GM19328 (cell line): ENCODE measurements at regions not wholly inside any gene's neighbourhood (a gene's known extent, or its start where the extent isn't known, plus 50 kb on each side); places are given as distances from the start of the nearest gene placed in this dataset.
"Not testable (repeated sequence)": the region's sequence is repeated elsewhere in the genome, so short reads cannot be mapped to it uniquely, and the experiment has no call there.

Experiments
- ATAC-seq: cut with Tn5 transposase; IDR thresholded peaks from one replicate; pipeline ENCODE4 v1.9.1; 2021; ENCODE audit warnings: mild to moderate bottlenecking, moderate library complexity; ENCODE audit not compliant: unreplicated experiment

- ATAC-seq, result no peak
These were observed 313.9 kb upstream of the GRID2 start for GRCh38 chr4:91989914-91990313.

- ATAC-seq, result peak; percentile 62
These were observed 313.0 kb upstream of the GRID2 start for GRCh38 chr4:91990726-91991125.

GRCh38 chr4:91997045-91997444, 306.7 kb upstream of the GRID2 start:
- ATAC-seq, result no peak

GRCh38 chr4:92012899-92013867, 290.6 kb upstream of the GRID2 start:
- ATAC-seq, result no peak

- no peak for ATAC-seq
These were observed 289.7 kb upstream of the GRID2 start for GRCh38 chr4:92014067-92014466.

GRCh38 chr4:92021203-92021602, 282.6 kb upstream of the GRID2 start:
- ATAC-seq, result no peak

GRCh38 chr4:92021788-92022187, 282.0 kb upstream of the GRID2 start:
- ATAC-seq, result no peak

- not testable (repeated sequence) for ATAC-seq
These were observed 274.9 kb upstream of the GRID2 start for GRCh38 chr4:92028830-92029229.

- ATAC-seq, result no peak
These were observed 271.9 kb upstream of the GRID2 start for GRCh38 chr4:92031825-92032224.

- ATAC-seq, result no peak
These were observed 268.1 kb upstream of the GRID2 start for GRCh38 chr4:92035666-92036065.

- ATAC-seq, result no peak
These were observed 258.0 kb upstream of the GRID2 start for GRCh38 chr4:92045718-92046117.

GRCh38 chr4:92047209-92047875, 256.4 kb upstream of the GRID2 start:
- no peak for ATAC-seq

- ATAC-seq, result no peak
These were observed 252.9 kb upstream of the GRID2 start for GRCh38 chr4:92050875-92051274.

GRCh38 chr4:92059615-92060014, 244.2 kb upstream of the GRID2 start:
- ATAC-seq, result no peak

- ATAC-seq, result no peak
These were observed 243.4 kb upstream of the GRID2 start for GRCh38 chr4:92060333-92060732.

- ATAC-seq, result no peak
These were observed 239.2 kb upstream of the GRID2 start for GRCh38 chr4:92064574-92064973.

GRCh38 chr4:92066485-92066884, 237.3 kb upstream of the GRID2 start:
- no peak for ATAC-seq

GRCh38 chr4:92071587-92071986, 232.2 kb upstream of the GRID2 start:
- ATAC-seq, result no peak

GRCh38 chr4:92074839-92075238, 228.9 kb upstream of the GRID2 start:
- no peak for ATAC-seq

- ATAC-seq, result no peak
These were observed 212.9 kb upstream of the GRID2 start for GRCh38 chr4:92090887-92091286.

GRCh38 chr4:92091335-92091734, 212.4 kb upstream of the GRID2 start:
- no peak for ATAC-seq

GRCh38 chr4:92099861-92100260, 203.9 kb upstream of the GRID2 start:
- no peak for ATAC-seq
